ENCODE measurements at regions not wholly inside any gene's neighbourhood (a gene's known extent, or its start where the extent isn't known, plus 50 kb on each side); places are given as distances from the start of the nearest gene placed in this dataset.

GRCh38 chr7:52140851-52141250 is 824.2 kb upstream of the COBL start:
- H3K4me3 ChIP-seq (ENCODE audit: low read depth, low read length), result no peak overlapping the region
- TF ChIP-seq CTCF (IDR thresholded peaks at IDR 0.05; ENCODE audit: insufficient read depth, low read length, missing control alignments), result no peak
- POLR2A ChIA-PET, result no interaction called here
- DNase-seq (ENCODE audit: low read depth, low spot score), result no peak
- CTCF ChIA-PET, result no interaction called here

- CTCF ChIA-PET, result no interaction called here
- no peak overlapping the region for H3K4me3 ChIP-seq (ENCODE audit: low read depth, low read length)
Measured at GRCh38 chr7:52135403-52135802, 818.8 kb upstream of the COBL start.

GRCh38 chr7:52129278-52129677 is 812.7 kb upstream of the COBL start:
- ChIA-PET POLR2A (no interaction called here), CTCF (no interaction called here)
- no peak for TF ChIP-seq CTCF (IDR thresholded peaks at IDR 0.05; ENCODE audit: insufficient read depth, low read length, missing control alignments)
- DNase-seq (ENCODE audit: low read depth, low spot score), result no peak
- H3K4me3 ChIP-seq (ENCODE audit: low read depth, low read length), result no peak overlapping the region

More at GRCh38 chr7:52135403-52135802, 818.8 kb upstream of the COBL start:
- TF ChIP-seq CTCF (IDR thresholded peaks at IDR 0.05; ENCODE audit: insufficient read depth, low read length, missing control alignments), result no peak
- no peak for DNase-seq (ENCODE audit: low read depth, low spot score)
- POLR2A ChIA-PET, result no interaction called here

- ChIA-PET CTCF (no interaction called here), POLR2A (no interaction called here)
- no peak for TF ChIP-seq CTCF (IDR thresholded peaks at IDR 0.05; ENCODE audit: insufficient read depth, low read length, missing control alignments)
- H3K4me3 ChIP-seq (ENCODE audit: low read depth, low read length), result no peak overlapping the region
- no peak for DNase-seq (ENCODE audit: low read depth, low spot score)
Measured at GRCh38 chr7:52120912-52121311, 804.3 kb upstream of the COBL start.

- ChIA-PET CTCF (no interaction called here), POLR2A (no interaction called here)
- DNase-seq (ENCODE audit: low read depth, low spot score), result no peak
- no peak for TF ChIP-seq CTCF (IDR thresholded peaks at IDR 0.05; ENCODE audit: insufficient read depth, low read length, missing control alignments)
- H3K4me3 ChIP-seq (ENCODE audit: low read depth, low read length), result no peak overlapping the region
Measured at GRCh38 chr7:52119537-52119936, 802.9 kb upstream of the COBL start.

- no peak overlapping the region for H3K4me3 ChIP-seq (ENCODE audit: low read depth, low read length)
- ChIA-PET CTCF (no interaction called here), POLR2A (no interaction called here)
- TF ChIP-seq CTCF (IDR thresholded peaks at IDR 0.05; ENCODE audit: insufficient read depth, low read length, missing control alignments), result no peak
- no peak for DNase-seq (ENCODE audit: low read depth, low spot score)
Measured at GRCh38 chr7:52114509-52114908, 797.9 kb upstream of the COBL start.
